ENCODE measurements at regions not wholly inside any gene's neighbourhood (a gene's known extent, or its start where the extent isn't known, plus 50 kb on each side); places are given as distances from the start of the nearest gene placed in this dataset.
"Not testable (repeated sequence)": the region's sequence is repeated elsewhere in the genome, so short reads cannot be mapped to it uniquely, and the experiment has no call there.

- WGBS (ENCODE audit: insufficient coverage) = 97% methylated on average over 27 of the region's 28 CpGs
- H3K9me3 Mint-ChIP-seq = peaks cover 7 to 30% (median 11%) of the 10 kb centered on the region in 3 donors
Observed at GRCh38 chr4:142897518-142897917, 51.4 kb upstream of the INPP4B start.

GRCh38 chr4:142900622-142901021 is 54.5 kb upstream of the INPP4B start:
- ATAC-seq (replicated peaks in 1 of 4) = no peak
- no peak overlapping the region for H3K4me3 Mint-ChIP-seq
- no peak overlapping the region for H3K27ac Mint-ChIP-seq
- H3K9me3 Mint-ChIP-seq = peaks cover 2 to 15% (median 6%) of the 10 kb centered on the region in 3 donors
- no peaks in the 10 kb centered on the region for H3K4me1 ChIP-seq (ENCODE audit: control insufficient read depth in 1 of 2, extremely low read depth in 1 of 2, insufficient read depth in 2 of 2, low read length in 2 of 2)
- no peaks in the 10 kb centered on the region for H3K9me3 ChIP-seq
- no peaks in the 10 kb centered on the region for H3K36me3 Mint-ChIP-seq
- H3K4me1 Mint-ChIP-seq = no peaks in the 10 kb centered on the region
- no peaks in the 10 kb centered on the region for H3K36me3 ChIP-seq (ENCODE audit: control insufficient read depth in 2 of 2, extremely low read depth in 1 of 2, insufficient read depth in 1 of 2, low read length in 1 of 2)
- peaks cover 0 to 10% of the 10 kb centered on the region in 2 donors for H3K27me3 Mint-ChIP-seq
- POLR2A ChIA-PET = no interaction called here
- CTCF ChIA-PET = no interaction called here
- WGBS (ENCODE audit: insufficient coverage) = 100% methylated on average over 1 of the region's 1 CpG
- no peak overlapping the region for H3K27ac ChIP-seq (ENCODE audit: low read length)
- H3K27me3 ChIP-seq (replicated peaks in 1 of 2; ENCODE audit: control insufficient read depth in 2 of 2, extremely low read depth in 1 of 2, insufficient read depth in 2 of 2, low read length in 1 of 2) = no peaks in the 10 kb centered on the region
- no peak overlapping the region for H3K4me3 ChIP-seq (ENCODE audit: control insufficient read depth in 1 of 2, extremely low read depth in 1 of 2, low read length in 1 of 2)
- no peak for DNase-seq

More at GRCh38 chr4:142897518-142897917, 51.4 kb upstream of the INPP4B start:
- H3K27me3 Mint-ChIP-seq; H3K27ac ChIP-seq (ENCODE audit: low read length); H3K27ac Mint-ChIP-seq; H3K4me3 Mint-ChIP-seq; H3K4me3 ChIP-seq (ENCODE audit: control insufficient read depth in 1 of 2, extremely low read depth in 1 of 2, low read length in 1 of 2); DNase-seq; H3K4me1 Mint-ChIP-seq; H3K27me3 ChIP-seq (replicated peaks in 1 of 2; ENCODE audit: control insufficient read depth in 2 of 2, extremely low read depth in 1 of 2, insufficient read depth in 2 of 2, low read length in 1 of 2); POLR2A ChIA-PET; CTCF ChIA-PET; H3K36me3 ChIP-seq (ENCODE audit: control insufficient read depth in 2 of 2, extremely low read depth in 1 of 2, insufficient read depth in 1 of 2, low read length in 1 of 2); ATAC-seq (replicated peaks in 1 of 4); H3K4me1 ChIP-seq (ENCODE audit: control insufficient read depth in 1 of 2, extremely low read depth in 1 of 2, insufficient read depth in 2 of 2, low read length in 2 of 2); H3K36me3 Mint-ChIP-seq; H3K9me3 ChIP-seq: not testable (repeated sequence)

- Mint-ChIP-seq H3K4me1 (no peaks in the 10 kb centered on the region), H3K4me3 (no peak overlapping the region), H3K27me3 (peaks cover 0 to 12% of the 10 kb centered on the region in 2 donors), H3K36me3 (no peaks in the 10 kb centered on the region), H3K9me3 (peaks cover 3 to 17% (median 4%) of the 10 kb centered on the region in 3 donors), H3K27ac (no peak overlapping the region)
- DNase-seq (no peak), ATAC-seq (replicated peaks in 1 of 4) (no peak)
- no peaks in the 10 kb centered on the region for H3K27me3 ChIP-seq (replicated peaks in 1 of 2; ENCODE audit: control insufficient read depth in 2 of 2, extremely low read depth in 1 of 2, insufficient read depth in 2 of 2, low read length in 1 of 2)
- ChIA-PET POLR2A (no interaction called here), CTCF (interaction anchor here in 1 of 2 donors (0.7 kb wide), 1 partner anchor 455 kb away, joined by 5 read pairs; no protein-coding TSS in a partner anchor)
- no peak overlapping the region for H3K27ac ChIP-seq (ENCODE audit: low read length)
- no peak overlapping the region for H3K4me3 ChIP-seq (ENCODE audit: control insufficient read depth in 1 of 2, extremely low read depth in 1 of 2, low read length in 1 of 2)
- H3K9me3 ChIP-seq = no peaks in the 10 kb centered on the region
- no peaks in the 10 kb centered on the region for H3K4me1 ChIP-seq (ENCODE audit: control insufficient read depth in 1 of 2, extremely low read depth in 1 of 2, insufficient read depth in 2 of 2, low read length in 2 of 2)
- no peaks in the 10 kb centered on the region for H3K36me3 ChIP-seq (ENCODE audit: control insufficient read depth in 2 of 2, extremely low read depth in 1 of 2, insufficient read depth in 1 of 2, low read length in 1 of 2)
- WGBS (ENCODE audit: insufficient coverage) = 80% methylated on average over 1 of the region's 5 CpGs
Observed at GRCh38 chr4:142901166-142901662, 55.1 kb upstream of the INPP4B start.

- H3K27ac Mint-ChIP-seq; CTCF ChIA-PET; ATAC-seq (replicated peaks in 1 of 4); H3K4me3 ChIP-seq (ENCODE audit: control insufficient read depth in 1 of 2, extremely low read depth in 1 of 2, low read length in 1 of 2); H3K36me3 ChIP-seq (ENCODE audit: control insufficient read depth in 2 of 2, extremely low read depth in 1 of 2, insufficient read depth in 1 of 2, low read length in 1 of 2); H3K36me3 Mint-ChIP-seq; DNase-seq; H3K27me3 ChIP-seq (replicated peaks in 1 of 2; ENCODE audit: control insufficient read depth in 2 of 2, extremely low read depth in 1 of 2, insufficient read depth in 2 of 2, low read length in 1 of 2); H3K4me1 Mint-ChIP-seq; H3K4me3 Mint-ChIP-seq; H3K4me1 ChIP-seq (ENCODE audit: control insufficient read depth in 1 of 2, extremely low read depth in 1 of 2, insufficient read depth in 2 of 2, low read length in 2 of 2); H3K27ac ChIP-seq (ENCODE audit: low read length); H3K9me3 ChIP-seq: not testable (repeated sequence)
- POLR2A ChIA-PET = interaction anchor here in 1 of 2 donors (0.6 kb wide), 1 partner anchor 292 kb away, joined by 11 read pairs; no protein-coding TSS in a partner anchor
- Mint-ChIP-seq H3K9me3 (peaks cover 0 to 10% (median 4%) of the 10 kb centered on the region in 3 donors), H3K27me3 (peaks cover 2 to 15% of the 10 kb centered on the region in 2 donors)
- 100% methylated on average over 1 of the region's 2 CpGs for WGBS (ENCODE audit: insufficient coverage)
Observed at GRCh38 chr4:142903617-142904016, 57.5 kb upstream of the INPP4B start.

- H3K4me1 Mint-ChIP-seq = no peaks in the 10 kb centered on the region
- H3K9me3 ChIP-seq = no peaks in the 10 kb centered on the region
- H3K36me3 Mint-ChIP-seq = no peaks in the 10 kb centered on the region
- no CpG with 5 or more reads among the region's 2 CpGs for WGBS (ENCODE audit: insufficient coverage)
- H3K36me3 ChIP-seq (ENCODE audit: control insufficient read depth in 2 of 2, extremely low read depth in 1 of 2, insufficient read depth in 1 of 2, low read length in 1 of 2) = no peaks in the 10 kb centered on the region
- H3K27me3 ChIP-seq (replicated peaks in 1 of 2; ENCODE audit: control insufficient read depth in 2 of 2, extremely low read depth in 1 of 2, insufficient read depth in 2 of 2, low read length in 1 of 2) = no peaks in the 10 kb centered on the region
- no peak for ATAC-seq (replicated peaks in 1 of 4)
- no peak overlapping the region for H3K27ac Mint-ChIP-seq
- no peaks in the 10 kb centered on the region for H3K4me1 ChIP-seq (ENCODE audit: control insufficient read depth in 1 of 2, extremely low read depth in 1 of 2, insufficient read depth in 2 of 2, low read length in 2 of 2)
- CTCF ChIA-PET = no interaction called here
- H3K27ac ChIP-seq (ENCODE audit: low read length) = no peak overlapping the region
- no peak overlapping the region for H3K4me3 Mint-ChIP-seq
- H3K9me3 Mint-ChIP-seq = peaks cover 0 to 9% (median 4%) of the 10 kb centered on the region in 3 donors
- POLR2A ChIA-PET = no interaction called here
- no peak for DNase-seq
- no peak overlapping the region for H3K4me3 ChIP-seq (ENCODE audit: control insufficient read depth in 1 of 2, extremely low read depth in 1 of 2, low read length in 1 of 2)
- peaks cover 10 to 22% of the 10 kb centered on the region in 2 donors for H3K27me3 Mint-ChIP-seq
Observed at GRCh38 chr4:142909908-142910307, 63.8 kb upstream of the INPP4B start.

GRCh38 chr4:142913034-142913433 is 66.9 kb upstream of the INPP4B start:
- ChIA-PET POLR2A (no interaction called here), CTCF (no interaction called here)
- no peaks in the 10 kb centered on the region for H3K9me3 ChIP-seq
- ATAC-seq (replicated peaks in 1 of 4) (no peak), DNase-seq (no peak)
- H3K36me3 ChIP-seq (ENCODE audit: control insufficient read depth in 2 of 2, extremely low read depth in 1 of 2, insufficient read depth in 1 of 2, low read length in 1 of 2) = no peaks in the 10 kb centered on the region
- H3K4me1 ChIP-seq (ENCODE audit: control insufficient read depth in 1 of 2, extremely low read depth in 1 of 2, insufficient read depth in 2 of 2, low read length in 2 of 2) = no peaks in the 10 kb centered on the region
- no peaks in the 10 kb centered on the region for H3K4me1 Mint-ChIP-seq
- no peak overlapping the region for H3K27ac Mint-ChIP-seq
- no peak overlapping the region for H3K4me3 Mint-ChIP-seq
- H3K27ac ChIP-seq (ENCODE audit: low read length) = no peak overlapping the region
- H3K27me3 Mint-ChIP-seq = peaks cover 13 to 16% of the 10 kb centered on the region in 2 donors
- no peaks in the 10 kb centered on the region for H3K9me3 Mint-ChIP-seq
- H3K36me3 Mint-ChIP-seq = no peaks in the 10 kb centered on the region
- no peaks in the 10 kb centered on the region for H3K27me3 ChIP-seq (replicated peaks in 1 of 2; ENCODE audit: control insufficient read depth in 2 of 2, extremely low read depth in 1 of 2, insufficient read depth in 2 of 2, low read length in 1 of 2)
- H3K4me3 ChIP-seq (ENCODE audit: control insufficient read depth in 1 of 2, extremely low read depth in 1 of 2, low read length in 1 of 2) = no peak overlapping the region
- WGBS (ENCODE audit: insufficient coverage) = no CpG with 5 or more reads among the region's 1 CpG
